Retinal pigment epithelial cell (primary cell): ENCODE measurements at regions not wholly inside any gene's neighbourhood (a gene's known extent, or its start where the extent isn't known, plus 50 kb on each side); places are given as distances from the start of the nearest gene placed in this dataset.

Experiments
- DNase-seq: peaks from one replicate; pipeline ENCODE4 v3.0.0-alpha.2; 2010; ENCODE audit warnings: low read depth
- H3K4me3 ChIP-seq: 2 replicates; pipeline ENCODE4 v1.5.1; 2011; ENCODE audit warnings: mild to moderate bottlenecking, low read length, control low read depth, moderate library complexity
- TF ChIP-seq, protein P1 (sequence below): conservative IDR thresholded peaks from 2 replicates; pipeline ENCODE4 v1.5.1; 2011; ENCODE audit warnings: low read depth, low read length, control low read depth, inconsistent platforms

DNA sequence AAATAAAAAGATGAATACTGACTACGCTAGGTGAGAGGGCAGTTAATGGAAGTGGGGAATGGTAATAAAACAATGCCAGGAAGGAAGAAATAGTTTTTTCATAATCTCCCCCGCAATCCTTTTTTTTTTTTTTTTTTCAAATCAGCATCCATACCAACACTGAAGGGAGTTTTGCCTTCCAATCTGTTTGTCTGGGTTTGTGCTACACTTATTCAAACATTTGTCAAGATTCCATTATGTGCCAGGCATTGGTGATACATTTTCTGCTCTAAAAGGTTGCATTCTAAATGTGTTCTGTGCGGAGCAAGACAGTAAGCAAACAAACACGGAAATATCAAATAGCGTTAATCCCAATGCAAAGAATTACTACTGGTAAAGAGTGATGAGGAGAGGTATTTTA, 437.9 kb upstream of the BOD1L1 start:
- DNase-seq: no peak
- no peak overlapping the region for H3K4me3 ChIP-seq
- TF ChIP-seq, protein P1, sequence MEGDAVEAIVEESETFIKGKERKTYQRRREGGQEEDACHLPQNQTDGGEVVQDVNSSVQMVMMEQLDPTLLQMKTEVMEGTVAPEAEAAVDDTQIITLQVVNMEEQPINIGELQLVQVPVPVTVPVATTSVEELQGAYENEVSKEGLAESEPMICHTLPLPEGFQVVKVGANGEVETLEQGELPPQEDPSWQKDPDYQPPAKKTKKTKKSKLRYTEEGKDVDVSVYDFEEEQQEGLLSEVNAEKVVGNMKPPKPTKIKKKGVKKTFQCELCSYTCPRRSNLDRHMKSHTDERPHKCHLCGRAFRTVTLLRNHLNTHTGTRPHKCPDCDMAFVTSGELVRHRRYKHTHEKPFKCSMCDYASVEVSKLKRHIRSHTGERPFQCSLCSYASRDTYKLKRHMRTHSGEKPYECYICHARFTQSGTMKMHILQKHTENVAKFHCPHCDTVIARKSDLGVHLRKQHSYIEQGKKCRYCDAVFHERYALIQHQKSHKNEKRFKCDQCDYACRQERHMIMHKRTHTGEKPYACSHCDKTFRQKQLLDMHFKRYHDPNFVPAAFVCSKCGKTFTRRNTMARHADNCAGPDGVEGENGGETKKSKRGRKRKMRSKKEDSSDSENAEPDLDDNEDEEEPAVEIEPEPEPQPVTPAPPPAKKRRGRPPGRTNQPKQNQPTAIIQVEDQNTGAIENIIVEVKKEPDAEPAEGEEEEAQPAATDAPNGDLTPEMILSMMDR: no peak

GRCh38 chr4:14066979-14067378, 439.5 kb upstream of the BOD1L1 start:
- TF ChIP-seq, protein P1: no peak

DNA sequence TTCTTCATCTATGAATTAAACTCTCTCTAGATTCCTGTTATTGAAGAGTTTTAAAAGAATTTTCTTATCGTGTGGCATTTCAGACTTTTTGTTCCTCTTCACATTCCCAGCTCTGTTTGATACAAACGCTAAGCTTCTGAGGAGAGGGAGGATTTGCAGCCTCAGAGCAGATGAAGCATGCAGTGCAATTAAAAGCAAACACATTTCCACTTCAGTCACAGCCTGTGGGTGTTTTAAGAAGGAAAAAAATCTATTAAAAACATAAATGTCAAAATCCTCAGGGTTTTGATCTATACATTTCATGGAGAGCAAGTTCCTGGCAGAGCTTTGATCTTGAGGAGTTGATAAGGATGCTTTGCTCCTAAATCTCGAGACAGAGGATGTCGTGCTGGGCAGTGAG, 442.4 kb upstream of the BOD1L1 start:
- TF ChIP-seq, protein P1: no peak
- DNase-seq: no peak
- H3K4me3 ChIP-seq: no peak overlapping the region

More at GRCh38 chr4:14066979-14067378, 439.5 kb upstream of the BOD1L1 start:
- DNase-seq: no peak
- H3K4me3 ChIP-seq: no peak overlapping the region

DNA sequence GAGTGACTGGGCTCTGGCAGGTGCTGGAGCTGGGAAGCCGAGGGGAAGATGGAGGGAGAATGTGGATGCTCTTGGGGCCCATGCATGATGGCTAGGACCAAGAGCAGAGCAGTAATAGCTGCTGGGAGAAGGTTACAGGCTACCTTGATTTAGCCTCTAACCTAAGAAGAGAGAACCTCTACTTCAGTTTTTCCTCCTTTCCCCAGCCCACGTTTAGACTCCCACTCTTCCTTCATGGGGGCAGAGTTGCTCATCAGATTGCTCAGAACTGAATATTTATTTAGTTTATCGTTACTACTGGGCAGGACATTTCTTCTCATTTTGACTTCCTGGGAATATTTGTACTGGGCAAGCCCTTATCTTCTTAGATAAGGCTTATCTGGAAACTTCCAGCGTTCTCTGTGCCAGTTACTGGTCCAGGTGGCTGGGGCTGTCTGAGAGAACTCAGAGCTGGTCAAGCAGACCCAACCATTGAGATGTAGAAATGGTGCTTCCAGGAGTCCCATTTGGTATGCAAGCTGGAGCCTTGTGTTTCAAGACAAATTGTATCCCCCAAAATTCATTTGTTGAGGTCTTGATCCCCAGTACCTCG, 442.9 kb upstream of the BOD1L1 start:
- TF ChIP-seq, protein P1: no peak
- no peak overlapping the region for H3K4me3 ChIP-seq
- no peak for DNase-seq

GRCh38 chr4:14072506-14072905, 445.0 kb upstream of the BOD1L1 start:
- TF ChIP-seq, protein P1: no peak
- H3K4me3 ChIP-seq: no peak overlapping the region
- DNase-seq: no peak

GRCh38 chr4:14076776-14077175, 449.3 kb upstream of the BOD1L1 start:
- no peak for DNase-seq
- TF ChIP-seq, protein P1: no peak

GRCh38 chr4:14078326-14078725, 450.8 kb upstream of the BOD1L1 start:
- H3K4me3 ChIP-seq: no peak overlapping the region
- TF ChIP-seq, protein P1: no peak
- no peak for DNase-seq

More at GRCh38 chr4:14076776-14077175, 449.3 kb upstream of the BOD1L1 start:
- no peak overlapping the region for H3K4me3 ChIP-seq
